Ascending aorta (tissue), 2 donors: ENCODE measurements at regions not wholly inside any gene's neighbourhood (a gene's known extent, or its start where the extent isn't known, plus 50 kb on each side); places are given as distances from the start of the nearest gene placed in this dataset.

ENCODE experiments used
- DNase-seq, 2 donors: peaks; one replicate each; pipeline ENCODE4 v3.0.0-alpha.2; 2019; ENCODE audit warnings: low spot score in 2 of 2
- H3K27ac ChIP-seq, 2 donors: fragments of 200-600 bp; sonication (generic); one replicate each; pipeline ENCODE4 v1.5.1; 2016 to 2017; ENCODE audit warnings: mild to moderate bottlenecking in 1 of 2
- H3K27me3 ChIP-seq: fragments of 200-600 bp; sonication (generic); one replicate; pipeline ENCODE4 v1.5.1; 2017
- H3K36me3 ChIP-seq, 2 donors: fragments of 200-600 bp; sonication (generic); one replicate each; pipeline ENCODE4 v1.5.1; 2016
- H3K4me1 ChIP-seq, 2 donors: fragments of 200-600 bp; sonication (generic); one replicate each; pipeline ENCODE4 v1.5.1; 2016 to 2017; ENCODE audit warnings: mild to moderate bottlenecking in 1 of 2
- H3K4me3 ChIP-seq, 2 donors: fragments of 200-600 bp; sonication (generic); one replicate each; pipeline ENCODE4 v1.5.1; 2016 to 2017; ENCODE audit warnings: mild to moderate bottlenecking in 1 of 2
- H3K9me3 ChIP-seq, 2 donors: fragments of 200-600 bp; sonication (generic); one replicate each; pipeline ENCODE4 v1.5.1; 2016
- CTCF ChIP-seq, 3 experiments: fragments of 200-600 bp in 2 of 3; fragments of 450-650 bp in 1 of 3; sonication (generic) in 2 of 3; IDR thresholded peaks; one replicate each; pipeline ENCODE4 v1.5.1; 2016 to 2019; ENCODE audit warnings: antibody characterized with exemption in 3 of 3, mild to moderate bottlenecking in 1 of 3, moderate library complexity in 1 of 3
- intact Hi-C: fragments of 100-400 bp; cut with DNase I; formaldehyde crosslinking; loops from one replicate; pipeline ENCODE4 v1.15.1; 2023

- no peaks in the 10 kb centered on the region for H3K9me3 ChIP-seq
- no peaks in the 10 kb centered on the region for H3K27me3 ChIP-seq
- no peak overlapping the region for H3K27ac ChIP-seq
- no peak overlapping the region for H3K4me3 ChIP-seq
- intact Hi-C loops: no loop called here
- no peaks in the 10 kb centered on the region for H3K4me1 ChIP-seq
- no peak for DNase-seq
- TF ChIP-seq CTCF (IDR thresholded peaks at IDR 0.05): no peak
- no peaks in the 10 kb centered on the region for H3K36me3 ChIP-seq
Measured at GRCh38 chr4:154143720-154144119, 347.9 kb downstream of the DCHS2 start.

- TF ChIP-seq CTCF (IDR thresholded peaks at IDR 0.05): no peak
- no peaks in the 10 kb centered on the region for H3K36me3 ChIP-seq
- no peaks in the 10 kb centered on the region for H3K4me1 ChIP-seq
- intact Hi-C loops: no loop called here
- H3K4me3 ChIP-seq: no peak overlapping the region
- no peaks in the 10 kb centered on the region for H3K9me3 ChIP-seq
- DNase-seq: no peak
- no peak overlapping the region for H3K27ac ChIP-seq
- H3K27me3 ChIP-seq: no peaks in the 10 kb centered on the region
Measured at GRCh38 chr4:154142664-154143063, 348.9 kb downstream of the DCHS2 start.

GRCh38 chr4:154140869-154141268 is 350.7 kb downstream of the DCHS2 start:
- H3K27me3 ChIP-seq: no peaks in the 10 kb centered on the region
- no peaks in the 10 kb centered on the region for H3K36me3 ChIP-seq
- TF ChIP-seq CTCF (IDR thresholded peaks at IDR 0.05): no peak
- DNase-seq: no peak
- H3K4me1 ChIP-seq: no peaks in the 10 kb centered on the region
- intact Hi-C loops: no loop called here
- no peak overlapping the region for H3K4me3 ChIP-seq
- H3K9me3 ChIP-seq: no peaks in the 10 kb centered on the region
- no peak overlapping the region for H3K27ac ChIP-seq

GRCh38 chr4:154137320-154137905 is 348.5 kb upstream of the SFRP2 start:
- intact Hi-C loops: no loop called here

GRCh38 chr4:154135576-154135975 is 346.7 kb upstream of the SFRP2 start:
- no peaks in the 10 kb centered on the region for H3K9me3 ChIP-seq
- H3K4me3 ChIP-seq: no peak overlapping the region
- no peak for DNase-seq
- intact Hi-C loops: no loop called here
- H3K4me1 ChIP-seq: no peaks in the 10 kb centered on the region
- H3K27me3 ChIP-seq: no peaks in the 10 kb centered on the region
- H3K27ac ChIP-seq: no peak overlapping the region
- no peak for TF ChIP-seq CTCF (IDR thresholded peaks at IDR 0.05)
- H3K36me3 ChIP-seq: no peaks in the 10 kb centered on the region

More at GRCh38 chr4:154137320-154137905, 348.5 kb upstream of the SFRP2 start:
- H3K27me3 ChIP-seq: no peaks in the 10 kb centered on the region
- no peaks in the 10 kb centered on the region for H3K9me3 ChIP-seq
- no peak for TF ChIP-seq CTCF (IDR thresholded peaks at IDR 0.05)
- no peaks in the 10 kb centered on the region for H3K4me1 ChIP-seq
- no peak for DNase-seq
- H3K36me3 ChIP-seq: no peaks in the 10 kb centered on the region
- no peak overlapping the region for H3K27ac ChIP-seq
- no peak overlapping the region for H3K4me3 ChIP-seq

GRCh38 chr4:154132406-154132805 is 343.5 kb upstream of the SFRP2 start:
- Histone ChIP-seq H3K4me1 (no peaks in the 10 kb centered on the region), H3K4me3 (no peak overlapping the region), H3K9me3 (no peaks in the 10 kb centered on the region), H3K27me3 (no peaks in the 10 kb centered on the region), H3K27ac (no peak overlapping the region), H3K36me3 (no peaks in the 10 kb centered on the region)
- intact Hi-C loops: no loop called here
- no peak for DNase-seq
- no peak for TF ChIP-seq CTCF (IDR thresholded peaks at IDR 0.05)
